Lower leg skin (tissue), 3 donors: ENCODE measurements at regions not wholly inside any gene's neighbourhood (a gene's known extent, or its start where the extent isn't known, plus 50 kb on each side); places are given as distances from the start of the nearest gene placed in this dataset.

Source experiments
- CTCF ChIP-seq, 3 donors: fragments of 450-650 bp; IDR thresholded peaks; one replicate each; pipeline ENCODE4 v1.5.1; 2016; ENCODE audit warnings: antibody characterized with exemption in 3 of 3, mild to moderate bottlenecking in 3 of 3, moderate library complexity in 2 of 3
- POLR2A ChIP-seq, 2 donors: fragments of 450-650 bp; IDR thresholded peaks; one replicate each; pipeline ENCODE4 v1.6.1; 2016 to 2017; ENCODE audit warnings: antibody characterized with exemption in 2 of 2, mild to moderate bottlenecking in 1 of 2, moderate library complexity in 1 of 2

- TF ChIP-seq POLR2A (IDR thresholded peaks at IDR 0.05) (no peak), CTCF (IDR thresholded peaks at IDR 0.05) (no peak)
Measured at GRCh38 chr4:57655342-57655741, 545.2 kb upstream of the IGFBP7 start.
